ENCODE measurements at regions not wholly inside any gene's neighbourhood (a gene's known extent, or its start where the extent isn't known, plus 50 kb on each side); places are given as distances from the start of the nearest gene placed in this dataset.

DNA sequence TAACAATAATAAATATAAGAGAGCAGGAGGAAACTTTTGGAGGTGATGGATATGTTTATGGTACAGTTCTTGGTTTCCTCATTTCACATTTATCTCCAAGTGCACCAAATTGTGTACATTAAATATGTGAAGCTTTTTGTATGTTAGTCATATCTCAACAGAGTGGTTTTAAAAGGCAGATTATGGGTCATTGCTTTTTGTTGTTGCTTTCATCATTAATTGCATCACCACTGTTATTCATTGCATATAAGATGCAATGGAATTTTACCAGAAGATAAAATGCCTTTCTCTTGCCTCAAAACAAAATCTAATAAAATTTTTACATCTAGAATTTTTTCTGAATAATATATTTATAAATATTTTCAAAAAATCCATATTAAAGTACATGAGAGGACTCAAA lies 1198.9 kb upstream of the GBE1 start:
- Histone ChIP-seq H3K27ac (ENCODE audit: low read depth in 2 of 2, low read length in 2 of 2) (no peak overlapping the region), H3K27me3 (ENCODE audit: control insufficient read depth, insufficient read depth, low read length) (no peaks in the 10 kb centered on the region), H3K9ac (ENCODE audit: low read length in 3 of 3) (no peak overlapping the region), H3K4me1 (ENCODE audit: control insufficient read depth in 2 of 3, insufficient read depth in 2 of 3, low read depth in 1 of 3, low read length in 3 of 3) (no peaks in the 10 kb centered on the region), H3K4me3 (ENCODE audit: low read length in 3 of 3) (no peak overlapping the region), H3K9me3 (ENCODE audit: control insufficient read depth in 2 of 3, insufficient read depth in 1 of 3, low read length in 3 of 3) (no peaks in the 10 kb centered on the region), H3K36me3 (ENCODE audit: control insufficient read depth in 2 of 3, insufficient read depth in 3 of 3, low read length in 3 of 3) (no peaks in the 10 kb centered on the region)
- TF ChIP-seq, protein P1, sequence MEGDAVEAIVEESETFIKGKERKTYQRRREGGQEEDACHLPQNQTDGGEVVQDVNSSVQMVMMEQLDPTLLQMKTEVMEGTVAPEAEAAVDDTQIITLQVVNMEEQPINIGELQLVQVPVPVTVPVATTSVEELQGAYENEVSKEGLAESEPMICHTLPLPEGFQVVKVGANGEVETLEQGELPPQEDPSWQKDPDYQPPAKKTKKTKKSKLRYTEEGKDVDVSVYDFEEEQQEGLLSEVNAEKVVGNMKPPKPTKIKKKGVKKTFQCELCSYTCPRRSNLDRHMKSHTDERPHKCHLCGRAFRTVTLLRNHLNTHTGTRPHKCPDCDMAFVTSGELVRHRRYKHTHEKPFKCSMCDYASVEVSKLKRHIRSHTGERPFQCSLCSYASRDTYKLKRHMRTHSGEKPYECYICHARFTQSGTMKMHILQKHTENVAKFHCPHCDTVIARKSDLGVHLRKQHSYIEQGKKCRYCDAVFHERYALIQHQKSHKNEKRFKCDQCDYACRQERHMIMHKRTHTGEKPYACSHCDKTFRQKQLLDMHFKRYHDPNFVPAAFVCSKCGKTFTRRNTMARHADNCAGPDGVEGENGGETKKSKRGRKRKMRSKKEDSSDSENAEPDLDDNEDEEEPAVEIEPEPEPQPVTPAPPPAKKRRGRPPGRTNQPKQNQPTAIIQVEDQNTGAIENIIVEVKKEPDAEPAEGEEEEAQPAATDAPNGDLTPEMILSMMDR (IDR thresholded peaks at IDR 0.05; ENCODE audit: borderline replicate concordance, extremely low read depth, insufficient read depth), result no peak
- no peak for DNase-seq
- intact Hi-C loops (cut with DNase I), result no loop called here
- no peak for FAIRE-seq

DNA sequence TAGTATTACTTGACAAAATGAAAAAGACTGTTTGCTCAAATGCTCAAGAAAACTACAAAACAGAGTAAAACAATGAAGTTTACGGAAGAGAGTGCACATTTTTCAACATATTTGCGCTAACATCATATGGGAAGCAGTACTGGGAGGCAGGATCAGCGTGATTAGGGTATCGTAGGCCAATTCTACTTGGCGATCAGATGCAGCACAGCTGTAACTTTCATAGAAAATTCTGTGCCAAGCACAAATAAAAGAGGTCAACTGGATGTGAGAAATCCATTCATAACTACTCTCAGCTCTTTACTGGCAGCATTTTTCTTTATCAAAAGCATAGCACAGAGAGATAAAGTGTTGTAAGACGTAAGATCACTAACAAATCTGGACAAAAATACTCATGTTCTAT lies 1196.3 kb upstream of the GBE1 start:
- TF ChIP-seq, protein P1 (IDR thresholded peaks at IDR 0.05; ENCODE audit: borderline replicate concordance, extremely low read depth, insufficient read depth), result no peak
- Histone ChIP-seq H3K4me3 (ENCODE audit: low read length in 3 of 3) (no peak overlapping the region), H3K27me3 (ENCODE audit: control insufficient read depth, insufficient read depth, low read length) (no peaks in the 10 kb centered on the region), H3K27ac (ENCODE audit: low read depth in 2 of 2, low read length in 2 of 2) (no peak overlapping the region), H3K4me1 (ENCODE audit: control insufficient read depth in 2 of 3, insufficient read depth in 2 of 3, low read depth in 1 of 3, low read length in 3 of 3) (no peaks in the 10 kb centered on the region), H3K9ac (ENCODE audit: low read length in 3 of 3) (no peak overlapping the region), H3K9me3 (ENCODE audit: control insufficient read depth in 2 of 3, insufficient read depth in 1 of 3, low read length in 3 of 3) (no peaks in the 10 kb centered on the region), H3K36me3 (ENCODE audit: control insufficient read depth in 2 of 3, insufficient read depth in 3 of 3, low read length in 3 of 3) (no peaks in the 10 kb centered on the region)
- DNase-seq (no peak), FAIRE-seq (no peak)
- intact Hi-C loops (cut with DNase I), result no loop called here

DNA sequence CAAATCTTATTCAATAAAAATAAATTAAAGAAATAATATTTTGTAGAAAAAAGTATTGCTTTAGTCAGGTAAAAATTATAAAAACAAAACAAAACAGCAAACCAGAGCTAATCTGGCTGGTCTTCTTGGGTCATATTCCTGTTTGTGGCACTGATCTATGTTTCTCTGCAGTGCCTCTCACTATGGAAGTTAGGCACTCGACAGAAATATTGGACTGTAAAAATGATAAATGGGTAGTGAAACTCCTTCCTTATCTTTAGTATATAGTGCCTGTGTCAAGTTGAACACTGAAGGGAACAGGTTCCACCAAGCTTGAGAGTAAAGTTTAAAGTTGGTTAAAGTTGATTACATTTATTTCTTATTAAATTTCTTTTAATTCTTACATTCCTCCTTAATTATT lies 1195.6 kb upstream of the GBE1 start:
- Histone ChIP-seq H3K36me3 (ENCODE audit: control insufficient read depth in 2 of 3, insufficient read depth in 3 of 3, low read length in 3 of 3) (no peaks in the 10 kb centered on the region), H3K9me3 (ENCODE audit: control insufficient read depth in 2 of 3, insufficient read depth in 1 of 3, low read length in 3 of 3) (no peaks in the 10 kb centered on the region), H3K4me1 (ENCODE audit: control insufficient read depth in 2 of 3, insufficient read depth in 2 of 3, low read depth in 1 of 3, low read length in 3 of 3) (no peaks in the 10 kb centered on the region), H3K27ac (ENCODE audit: low read depth in 2 of 2, low read length in 2 of 2) (no peak overlapping the region), H3K27me3 (ENCODE audit: control insufficient read depth, insufficient read depth, low read length) (no peaks in the 10 kb centered on the region), H3K4me3 (ENCODE audit: low read length in 3 of 3) (no peak overlapping the region), H3K9ac (ENCODE audit: low read length in 3 of 3) (no peak overlapping the region)
- intact Hi-C loops (cut with DNase I), result no loop called here
- TF ChIP-seq, protein P1 (IDR thresholded peaks at IDR 0.05; ENCODE audit: borderline replicate concordance, extremely low read depth, insufficient read depth), result no peak
- FAIRE-seq, result peak; percentile 17
- DNase-seq, result no peak

DNA sequence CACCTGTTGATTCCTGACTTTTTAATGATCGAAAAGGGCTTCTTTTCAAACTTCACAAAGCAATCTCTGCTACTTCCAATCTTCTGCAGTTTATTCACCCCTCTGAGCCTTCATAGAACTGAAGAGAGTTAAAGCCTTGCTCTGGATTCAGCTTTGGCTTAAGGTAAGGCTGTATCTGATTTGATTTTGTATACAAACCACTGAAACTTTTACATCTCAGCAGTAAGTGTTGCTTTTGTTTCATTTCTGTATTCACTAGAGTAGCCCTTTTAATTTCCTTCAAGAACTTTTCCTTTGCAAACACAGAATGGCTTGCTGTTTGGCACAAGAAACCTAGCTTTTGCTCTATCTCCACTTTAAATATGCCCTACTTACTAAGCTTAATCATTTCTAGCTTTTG lies 1193.0 kb upstream of the GBE1 start:
- TF ChIP-seq, protein P1 (IDR thresholded peaks at IDR 0.05; ENCODE audit: borderline replicate concordance, extremely low read depth, insufficient read depth), result no peak
- FAIRE-seq (no peak), DNase-seq (no peak)
- no peaks in the 10 kb centered on the region for H3K9me3 ChIP-seq (ENCODE audit: control insufficient read depth in 2 of 3, insufficient read depth in 1 of 3, low read length in 3 of 3)
- H3K9ac ChIP-seq (ENCODE audit: low read length in 3 of 3), result no peak overlapping the region
- H3K36me3 ChIP-seq (ENCODE audit: control insufficient read depth in 2 of 3, insufficient read depth in 3 of 3, low read length in 3 of 3), result no peaks in the 10 kb centered on the region
- intact Hi-C loops (cut with DNase I), result no loop called here
- H3K4me3 ChIP-seq (ENCODE audit: low read length in 3 of 3), result no peak overlapping the region
- no peaks in the 10 kb centered on the region for H3K27me3 ChIP-seq (ENCODE audit: control insufficient read depth, insufficient read depth, low read length)
- H3K27ac ChIP-seq (ENCODE audit: low read depth in 2 of 2, low read length in 2 of 2), result no peak overlapping the region
- H3K4me1 ChIP-seq (ENCODE audit: control insufficient read depth in 2 of 3, insufficient read depth in 2 of 3, low read depth in 1 of 3, low read length in 3 of 3), result no peaks in the 10 kb centered on the region
